Vagina (tissue), 2 donors: ENCODE measurements at regions not wholly inside any gene's neighbourhood (a gene's known extent, or its start where the extent isn't known, plus 50 kb on each side); places are given as distances from the start of the nearest gene placed in this dataset.

Experiments used
- DNase-seq, 2 donors: peaks; one replicate each; pipeline ENCODE4 v3.0.0-alpha.2; 2017; ENCODE audit errors: extremely low spot score in 2 of 2
- H3K27ac ChIP-seq: fragments of 200-600 bp; sonication (generic); one replicate; pipeline ENCODE4 v1.5.1; 2019
- H3K27me3 ChIP-seq: fragments of 200-600 bp; sonication (generic); one replicate; pipeline ENCODE4 v1.5.1; 2019
- H3K36me3 ChIP-seq, 2 donors: fragments of 200-600 bp; sonication (generic); one replicate each; pipeline ENCODE4 v1.5.1; 2017 to 2019
- H3K4me1 ChIP-seq: fragments of 200-600 bp; sonication (generic); one replicate; pipeline ENCODE4 v1.5.1; 2019
- H3K4me3 ChIP-seq, 2 donors: fragments of 200-600 bp; sonication (generic); 1 replicate in 1 of 2; 2 replicates in 1 of 2; pipeline ENCODE4 v1.5.1; 2016 to 2019
- H3K9me3 ChIP-seq: fragments of 200-600 bp; sonication (generic); one replicate; pipeline ENCODE4 v1.5.1; 2019
- CTCF ChIP-seq, 3 experiments: fragments of 450-650 bp in 2 of 3; fragments of 200-600 bp in 1 of 3; sonication (generic) in 1 of 3; IDR thresholded peaks; one replicate each; pipeline ENCODE4 v1.5.1; 2017 to 2019; ENCODE audit warnings: antibody characterized with exemption in 3 of 3, mild to moderate bottlenecking in 2 of 3, moderate library complexity in 2 of 3
- POLR2A ChIP-seq, 2 donors: fragments of 450-650 bp; IDR thresholded peaks; one replicate each; pipeline ENCODE4 v1.6.1; 2017; ENCODE audit warnings: antibody characterized with exemption in 2 of 2, mild to moderate bottlenecking in 2 of 2, moderate library complexity in 2 of 2
- POLR2AphosphoS5 ChIP-seq, 2 donors: sonication (generic); formaldehyde crosslinking; IDR thresholded peaks; one replicate each; pipeline ENCODE4 v1.9.0; 2017; ENCODE audit warnings: antibody characterized with exemption in 2 of 2, mild to moderate bottlenecking in 2 of 2, low read depth in 1 of 2; ENCODE audit not compliant: insufficient read depth in 1 of 2
- intact Hi-C: fragments of 100-400 bp; cut with DNase I; formaldehyde crosslinking; loops from one replicate; pipeline ENCODE4 v1.15.1; 2023

- H3K27ac ChIP-seq: no peak overlapping the region
- intact Hi-C loops: no loop called here
- H3K4me3 ChIP-seq: no peak overlapping the region
- no peak for TF ChIP-seq POLR2A (IDR thresholded peaks at IDR 0.05)
- TF ChIP-seq POLR2AphosphoS5 (IDR thresholded peaks at IDR 0.05; ENCODE audit: insufficient read depth in 1 of 2, low read depth in 1 of 2): no peak
- no peak for TF ChIP-seq CTCF (IDR thresholded peaks at IDR 0.05)
- H3K36me3 ChIP-seq: no peaks in the 10 kb centered on the region
- H3K9me3 ChIP-seq: no peaks in the 10 kb centered on the region
- no peak for DNase-seq
- H3K27me3 ChIP-seq: no peaks in the 10 kb centered on the region
- no peaks in the 10 kb centered on the region for H3K4me1 ChIP-seq
Measured at GRCh38 chr1:36542962-36543515, 60.3 kb upstream of the CSF3R start.

- TF ChIP-seq POLR2AphosphoS5 (IDR thresholded peaks at IDR 0.05; ENCODE audit: insufficient read depth in 1 of 2, low read depth in 1 of 2) (no peak), POLR2A (IDR thresholded peaks at IDR 0.05) (no peak), CTCF (IDR thresholded peaks at IDR 0.05) (no peak)
- no peaks in the 10 kb centered on the region for H3K27me3 ChIP-seq
- H3K27ac ChIP-seq: no peak overlapping the region
- no peaks in the 10 kb centered on the region for H3K36me3 ChIP-seq
- intact Hi-C loops: no loop called here
- no peak for DNase-seq
- no peaks in the 10 kb centered on the region for H3K4me1 ChIP-seq
- no peak overlapping the region for H3K4me3 ChIP-seq
- no peaks in the 10 kb centered on the region for H3K9me3 ChIP-seq
Measured at GRCh38 chr1:36542024-36542961, 59.6 kb upstream of the CSF3R start.

GRCh38 chr1:36540056-36540455 is 57.3 kb upstream of the CSF3R start:
- Histone ChIP-seq H3K27me3 (no peaks in the 10 kb centered on the region), H3K27ac (no peak overlapping the region), H3K4me1 (no peaks in the 10 kb centered on the region), H3K36me3 (no peaks in the 10 kb centered on the region), H3K4me3 (no peak overlapping the region), H3K9me3 (no peaks in the 10 kb centered on the region)
- no peak for TF ChIP-seq CTCF (IDR thresholded peaks at IDR 0.05)
- TF ChIP-seq POLR2A (IDR thresholded peaks at IDR 0.05): no peak
- no peak for TF ChIP-seq POLR2AphosphoS5 (IDR thresholded peaks at IDR 0.05; ENCODE audit: insufficient read depth in 1 of 2, low read depth in 1 of 2)
- DNase-seq: no peak
- intact Hi-C loops: no loop called here

GRCh38 chr1:36539526-36539925 is 56.8 kb upstream of the CSF3R start:
- Histone ChIP-seq H3K4me1 (no peaks in the 10 kb centered on the region), H3K4me3 (no peak overlapping the region), H3K9me3 (no peaks in the 10 kb centered on the region), H3K36me3 (no peaks in the 10 kb centered on the region), H3K27ac (no peak overlapping the region), H3K27me3 (no peaks in the 10 kb centered on the region)
- TF ChIP-seq CTCF (IDR thresholded peaks at IDR 0.05): no peak
- no peak for TF ChIP-seq POLR2A (IDR thresholded peaks at IDR 0.05)
- TF ChIP-seq POLR2AphosphoS5 (IDR thresholded peaks at IDR 0.05; ENCODE audit: insufficient read depth in 1 of 2, low read depth in 1 of 2): no peak
- intact Hi-C loops: no loop called here
- DNase-seq: no peak

GRCh38 chr1:36537991-36538390 is 55.3 kb upstream of the CSF3R start:
- Histone ChIP-seq H3K4me1 (no peaks in the 10 kb centered on the region), H3K36me3 (no peaks in the 10 kb centered on the region), H3K27me3 (no peaks in the 10 kb centered on the region), H3K27ac (no peak overlapping the region), H3K9me3 (no peaks in the 10 kb centered on the region), H3K4me3 (no peak overlapping the region)
- no peak for DNase-seq
- TF ChIP-seq CTCF (IDR thresholded peaks at IDR 0.05): no peak
- TF ChIP-seq POLR2AphosphoS5 (IDR thresholded peaks at IDR 0.05; ENCODE audit: insufficient read depth in 1 of 2, low read depth in 1 of 2): no peak
- TF ChIP-seq POLR2A (IDR thresholded peaks at IDR 0.05): no peak
- intact Hi-C loops: no loop called here
